Adrenal gland (tissue), 5 donors: ENCODE measurements at regions not wholly inside any gene's neighbourhood (a gene's known extent, or its start where the extent isn't known, plus 50 kb on each side); places are given as distances from the start of the nearest gene placed in this dataset.
"Not testable (repeated sequence)": the region's sequence is repeated elsewhere in the genome, so short reads cannot be mapped to it uniquely, and the experiment has no call there.

ENCODE experiments used
- POLR2A ChIP-seq, 2 donors: fragments of 450-650 bp; IDR thresholded peaks; one replicate each; pipeline ENCODE4 v1.6.1; 2017; ENCODE audit warnings: antibody characterized with exemption in 2 of 2, mild to moderate bottlenecking in 2 of 2, moderate library complexity in 1 of 2
- TF ChIP-seq, protein P1 (sequence below), 6 experiments: fragments of 450-650 bp in 4 of 6; fragments of 200-600 bp in 2 of 6; sonication (generic) in 1 of 6; IDR thresholded peaks; 1 replicate in 5 of 6; 2 replicates in 1 of 6; pipeline versions ENCODE4 v1.5.1 to v1.8.0; 2016 to 2021; ENCODE audit warnings: antibody characterized with exemption in 6 of 6, mild to moderate bottlenecking in 2 of 6, moderate library complexity in 1 of 6
- donor health status: DM: no; HTN: no; CAD: no.

DNA sequence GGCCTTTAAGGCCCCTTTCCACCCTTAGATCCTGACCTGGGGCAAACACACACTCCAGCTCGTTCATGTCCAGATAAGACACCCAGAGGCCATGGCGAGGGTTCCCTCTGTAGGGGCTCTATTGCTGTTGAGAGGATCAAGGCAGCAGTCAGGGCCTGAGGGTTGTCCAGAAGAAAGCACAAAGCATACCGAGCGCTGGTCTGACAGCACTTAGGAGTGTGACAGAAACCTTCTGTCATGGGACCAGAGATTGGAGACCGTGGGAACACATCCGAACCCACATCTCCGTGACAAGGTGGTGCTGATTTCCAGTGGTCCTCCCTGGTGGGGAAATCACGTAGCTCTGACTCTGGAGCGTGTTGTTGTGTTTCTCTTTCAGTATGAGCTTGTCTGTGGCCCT is 69.8 kb upstream of the ALDH3B2 start:
- TF ChIP-seq, protein P1, sequence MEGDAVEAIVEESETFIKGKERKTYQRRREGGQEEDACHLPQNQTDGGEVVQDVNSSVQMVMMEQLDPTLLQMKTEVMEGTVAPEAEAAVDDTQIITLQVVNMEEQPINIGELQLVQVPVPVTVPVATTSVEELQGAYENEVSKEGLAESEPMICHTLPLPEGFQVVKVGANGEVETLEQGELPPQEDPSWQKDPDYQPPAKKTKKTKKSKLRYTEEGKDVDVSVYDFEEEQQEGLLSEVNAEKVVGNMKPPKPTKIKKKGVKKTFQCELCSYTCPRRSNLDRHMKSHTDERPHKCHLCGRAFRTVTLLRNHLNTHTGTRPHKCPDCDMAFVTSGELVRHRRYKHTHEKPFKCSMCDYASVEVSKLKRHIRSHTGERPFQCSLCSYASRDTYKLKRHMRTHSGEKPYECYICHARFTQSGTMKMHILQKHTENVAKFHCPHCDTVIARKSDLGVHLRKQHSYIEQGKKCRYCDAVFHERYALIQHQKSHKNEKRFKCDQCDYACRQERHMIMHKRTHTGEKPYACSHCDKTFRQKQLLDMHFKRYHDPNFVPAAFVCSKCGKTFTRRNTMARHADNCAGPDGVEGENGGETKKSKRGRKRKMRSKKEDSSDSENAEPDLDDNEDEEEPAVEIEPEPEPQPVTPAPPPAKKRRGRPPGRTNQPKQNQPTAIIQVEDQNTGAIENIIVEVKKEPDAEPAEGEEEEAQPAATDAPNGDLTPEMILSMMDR (IDR thresholded peaks at IDR 0.05): not testable (repeated sequence)
- not testable (repeated sequence) for TF ChIP-seq POLR2A (IDR thresholded peaks at IDR 0.05)
